Progenitor cell of endocrine pancreas (in vitro differentiated cells): ENCODE measurements at regions not wholly inside any gene's neighbourhood (a gene's known extent, or its start where the extent isn't known, plus 50 kb on each side); places are given as distances from the start of the nearest gene placed in this dataset.

Source experiments
- DNase-seq: peaks from one replicate; pipeline ENCODE4 v3.0.0; 2021; ENCODE audit warnings: low spot score; ENCODE audit not compliant: unreplicated experiment
- H3K27ac Mint-ChIP-seq: 2 replicates; pipeline ENCODE4 v1.8.0; 2021; ENCODE audit warnings: mild to moderate bottlenecking, moderate library complexity, mixed read lengths
- H3K27me3 Mint-ChIP-seq: 2 replicates; pipeline ENCODE4 v1.8.0; 2021; ENCODE audit warnings: mixed read lengths
- H3K36me3 Mint-ChIP-seq: 2 replicates; pipeline ENCODE4 v1.8.0; 2022; ENCODE audit warnings: mixed read lengths; ENCODE audit not compliant: insufficient read depth
- H3K4me1 Mint-ChIP-seq: 2 replicates; pipeline ENCODE4 v1.8.0; 2021; ENCODE audit warnings: low read depth, mixed read lengths
- H3K4me3 Mint-ChIP-seq: 2 replicates; pipeline ENCODE4 v1.8.0; 2021; ENCODE audit warnings: low read depth, mild to moderate bottlenecking, moderate library complexity, mixed read lengths
- H3K9me3 Mint-ChIP-seq: 2 replicates; pipeline ENCODE4 v1.8.0; 2021; ENCODE audit warnings: low read depth, mixed read lengths
- TF ChIP-seq, protein P1 (sequence below): fragments of 200-600 bp; sonication (generic); IDR thresholded peaks from one replicate; pipeline ENCODE4 v1.5.0; 2021; ENCODE audit warnings: antibody characterized with exemption, mild to moderate bottlenecking; ENCODE audit not compliant: unreplicated experiment

DNA sequence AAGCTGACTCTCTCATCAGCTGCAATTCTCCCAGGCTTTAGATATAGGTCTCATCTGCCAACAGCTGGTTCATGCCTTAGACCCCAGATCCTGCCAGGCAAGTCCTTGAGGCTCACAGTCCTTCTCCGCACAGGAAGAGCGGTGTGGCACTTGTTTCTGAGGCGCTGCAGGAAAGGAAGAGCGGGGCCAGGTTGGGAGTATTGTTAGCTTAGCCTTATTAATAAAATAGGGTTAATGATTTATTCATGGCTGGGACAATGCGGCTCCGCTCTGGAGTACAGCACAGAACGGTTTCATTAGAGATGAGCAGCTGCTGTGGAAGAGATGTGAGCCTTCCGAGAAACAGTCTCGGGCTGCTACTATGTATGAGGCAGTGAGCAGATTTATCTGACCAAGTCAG lies 78.1 kb downstream of the FZD1 start:
- H3K4me3 Mint-ChIP-seq, result no peak overlapping the region
- H3K36me3 Mint-ChIP-seq, result no peaks in the 10 kb centered on the region
- peaks cover 4% of the 10 kb centered on the region for H3K27me3 Mint-ChIP-seq
- H3K27ac Mint-ChIP-seq, result no peak overlapping the region
- H3K4me1 Mint-ChIP-seq, result peaks cover 11% of the 10 kb centered on the region
- H3K9me3 Mint-ChIP-seq, result no peaks in the 10 kb centered on the region
- TF ChIP-seq, protein P1, sequence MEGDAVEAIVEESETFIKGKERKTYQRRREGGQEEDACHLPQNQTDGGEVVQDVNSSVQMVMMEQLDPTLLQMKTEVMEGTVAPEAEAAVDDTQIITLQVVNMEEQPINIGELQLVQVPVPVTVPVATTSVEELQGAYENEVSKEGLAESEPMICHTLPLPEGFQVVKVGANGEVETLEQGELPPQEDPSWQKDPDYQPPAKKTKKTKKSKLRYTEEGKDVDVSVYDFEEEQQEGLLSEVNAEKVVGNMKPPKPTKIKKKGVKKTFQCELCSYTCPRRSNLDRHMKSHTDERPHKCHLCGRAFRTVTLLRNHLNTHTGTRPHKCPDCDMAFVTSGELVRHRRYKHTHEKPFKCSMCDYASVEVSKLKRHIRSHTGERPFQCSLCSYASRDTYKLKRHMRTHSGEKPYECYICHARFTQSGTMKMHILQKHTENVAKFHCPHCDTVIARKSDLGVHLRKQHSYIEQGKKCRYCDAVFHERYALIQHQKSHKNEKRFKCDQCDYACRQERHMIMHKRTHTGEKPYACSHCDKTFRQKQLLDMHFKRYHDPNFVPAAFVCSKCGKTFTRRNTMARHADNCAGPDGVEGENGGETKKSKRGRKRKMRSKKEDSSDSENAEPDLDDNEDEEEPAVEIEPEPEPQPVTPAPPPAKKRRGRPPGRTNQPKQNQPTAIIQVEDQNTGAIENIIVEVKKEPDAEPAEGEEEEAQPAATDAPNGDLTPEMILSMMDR, result no peak
- no peak for DNase-seq

DNA sequence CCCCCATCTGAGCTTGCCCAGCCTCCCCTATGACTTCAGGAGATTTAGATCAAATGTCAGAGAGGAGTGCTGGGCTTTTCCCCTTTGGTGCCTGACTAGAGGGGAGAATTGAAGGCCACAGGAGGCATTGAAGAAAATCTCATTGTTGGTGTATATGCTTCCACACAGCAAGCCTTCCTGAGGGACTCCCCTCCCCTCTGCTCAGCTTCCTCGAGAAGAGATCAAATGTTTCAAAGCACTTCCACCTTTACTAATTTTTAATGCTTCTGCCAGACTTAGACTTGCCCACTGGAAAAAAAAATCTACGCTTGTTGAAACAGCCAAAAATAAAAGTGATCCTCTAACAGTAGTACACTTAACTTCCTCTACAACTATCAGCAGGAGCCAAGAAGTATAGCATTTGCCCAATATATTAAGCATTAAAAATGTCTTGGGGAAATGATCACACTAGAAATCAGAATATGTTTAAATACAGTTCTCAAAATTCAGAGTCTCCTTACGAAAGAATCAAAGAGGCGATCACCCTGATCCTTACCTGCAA lies 79.3 kb downstream of the FZD1 start:
- no peaks in the 10 kb centered on the region for H3K36me3 Mint-ChIP-seq
- peaks cover 16% of the 10 kb centered on the region for H3K4me1 Mint-ChIP-seq
- peaks cover 4% of the 10 kb centered on the region for H3K27me3 Mint-ChIP-seq
- H3K27ac Mint-ChIP-seq, result no peak overlapping the region
- H3K9me3 Mint-ChIP-seq, result no peaks in the 10 kb centered on the region
- TF ChIP-seq, protein P1, result no peak
- no peak overlapping the region for H3K4me3 Mint-ChIP-seq
- DNase-seq, result no peak

DNA sequence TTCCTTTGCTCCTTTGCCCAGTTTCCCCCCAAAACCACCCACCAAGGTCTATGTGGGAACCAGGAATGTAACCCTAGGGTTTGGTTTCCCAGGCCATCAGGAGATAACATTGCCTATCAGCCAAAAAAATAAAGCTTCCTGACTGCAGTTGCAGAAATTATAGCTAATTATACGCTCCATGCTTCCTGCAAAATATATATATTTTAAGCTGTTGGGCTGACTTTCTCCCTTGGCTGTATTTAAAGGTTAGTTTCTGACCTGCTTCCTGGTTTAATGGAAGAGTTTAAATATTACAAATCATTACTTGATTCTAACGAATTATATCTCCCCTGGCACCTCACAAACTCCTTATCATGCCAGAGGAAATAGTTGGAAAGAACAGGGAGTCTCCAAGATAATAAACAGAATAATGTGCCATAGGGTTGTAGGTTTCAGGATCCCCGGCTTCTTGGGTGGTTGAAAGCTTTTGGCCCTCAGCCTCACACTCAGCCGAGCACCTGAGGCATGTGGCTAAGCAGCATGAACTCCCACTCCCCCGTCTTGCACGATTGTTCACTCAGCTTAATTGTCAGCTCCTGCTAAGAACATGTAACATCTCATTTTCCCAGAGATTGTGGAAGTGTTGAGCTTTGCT lies 79.9 kb downstream of the FZD1 start:
- TF ChIP-seq, protein P1, result no peak

DNA sequence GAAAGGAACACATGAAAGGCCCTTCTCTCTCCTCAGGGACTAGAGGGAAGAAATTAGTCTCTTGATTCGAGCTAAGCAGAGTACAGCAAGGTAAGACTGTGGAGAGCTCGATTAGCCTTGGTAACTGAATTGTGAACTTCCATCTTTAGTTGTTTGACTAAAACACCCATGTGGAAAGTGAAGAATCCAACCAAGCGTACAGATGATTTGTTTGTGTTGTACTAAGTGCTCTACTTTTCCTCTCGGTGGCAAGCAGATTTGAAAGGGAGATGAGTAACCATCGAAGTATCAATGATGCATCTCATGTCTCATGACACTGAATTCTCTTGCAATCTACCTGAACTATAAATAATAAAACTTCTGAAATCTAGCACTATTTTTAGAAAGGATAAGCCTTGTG lies 80.7 kb downstream of the FZD1 start:
- DNase-seq, result no peak
- peaks cover 16% of the 10 kb centered on the region for H3K4me1 Mint-ChIP-seq
- H3K9me3 Mint-ChIP-seq, result no peaks in the 10 kb centered on the region
- no peak overlapping the region for H3K27ac Mint-ChIP-seq
- TF ChIP-seq, protein P1, result no peak
- peaks cover 4% of the 10 kb centered on the region for H3K27me3 Mint-ChIP-seq
- H3K36me3 Mint-ChIP-seq, result no peaks in the 10 kb centered on the region
- no peak overlapping the region for H3K4me3 Mint-ChIP-seq

More for the DNA sequence above, 79.9 kb downstream of the FZD1 start:
- Mint-ChIP-seq H3K27ac (no peak overlapping the region), H3K36me3 (no peaks in the 10 kb centered on the region), H3K27me3 (peaks cover 4% of the 10 kb centered on the region), H3K9me3 (no peaks in the 10 kb centered on the region), H3K4me3 (no peak overlapping the region), H3K4me1 (peaks cover 16% of the 10 kb centered on the region)
- DNase-seq, result no peak

DNA sequence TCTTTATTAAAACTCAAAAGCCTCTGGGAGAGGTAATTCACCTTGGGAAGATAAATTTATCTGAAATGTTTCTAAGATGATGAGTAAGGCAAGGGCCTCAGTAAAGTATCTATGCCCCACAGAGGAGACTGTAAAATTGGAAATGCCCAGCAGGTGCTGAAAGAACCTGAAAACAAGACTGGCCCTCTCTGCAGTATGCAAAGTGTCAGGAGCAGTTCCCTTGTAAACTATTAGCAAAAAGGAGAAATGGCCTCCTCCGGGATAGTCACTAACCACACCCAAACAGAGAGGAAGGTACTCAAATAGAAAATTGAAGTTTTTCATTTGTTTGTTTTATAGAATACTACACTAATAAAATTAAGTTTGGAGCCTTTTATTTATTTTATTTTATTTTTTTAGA lies 81.2 kb downstream of the FZD1 start:
- no peak for DNase-seq
- no peak overlapping the region for H3K27ac Mint-ChIP-seq
- no peaks in the 10 kb centered on the region for H3K9me3 Mint-ChIP-seq
- TF ChIP-seq, protein P1, result no peak
- no peak overlapping the region for H3K4me3 Mint-ChIP-seq
- H3K36me3 Mint-ChIP-seq, result no peaks in the 10 kb centered on the region
- peaks cover 4% of the 10 kb centered on the region for H3K27me3 Mint-ChIP-seq
- peaks cover 16% of the 10 kb centered on the region for H3K4me1 Mint-ChIP-seq
